ENCODE measurements at regions not wholly inside any gene's neighbourhood (a gene's known extent, or its start where the extent isn't known, plus 50 kb on each side); places are given as distances from the start of the nearest gene placed in this dataset.

DNA sequence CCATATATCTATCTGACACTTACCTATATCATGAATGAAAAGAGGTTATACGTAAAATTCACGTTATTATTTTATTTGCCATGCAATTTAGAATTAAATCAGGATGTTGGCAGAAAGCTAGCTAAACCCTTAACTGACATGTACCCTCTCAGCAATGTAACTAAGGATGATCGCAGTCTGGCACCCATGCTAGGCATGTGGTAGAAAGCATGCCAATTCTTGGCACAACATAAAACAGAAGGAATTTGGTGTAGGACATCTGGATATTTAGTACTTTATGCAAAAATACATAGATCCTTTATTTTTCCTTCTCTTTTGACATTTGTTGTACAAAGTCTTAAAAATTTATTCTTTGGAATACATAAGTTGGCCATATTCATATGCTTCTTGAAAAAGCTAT is 436.8 kb upstream of the FAT1 start:
- intact Hi-C loops (cut with micrococcal nuclease; ENCODE audit: unreplicated experiment) (no loop called here), in situ Hi-C loops (cut with HindIII; ENCODE audit: extremely low pct_ligation_motif_present, low pct_unique_long_range_greater_than_20kb) (no loop called here)
- Histone ChIP-seq H2AFZ (ENCODE audit: low read length) (no peak overlapping the region), H3K79me2 (ENCODE audit: insufficient read depth, low read length) (no peaks in the 10 kb centered on the region), H3K27me3 (ENCODE audit: control insufficient read depth in 1 of 2, insufficient read depth in 2 of 2, low read length in 2 of 2) (no peaks in the 10 kb centered on the region), H3K4me2 (ENCODE audit: low read depth, low read length) (no peak overlapping the region), H3K36me3 (replicated peaks in 1 of 2; ENCODE audit: control insufficient read depth in 1 of 2, insufficient read depth in 2 of 2, low read length in 2 of 2) (no peaks in the 10 kb centered on the region), H3K4me3 (replicated peaks in 1 of 3; ENCODE audit: insufficient read depth in 1 of 3, low read depth in 2 of 3, low read length in 3 of 3) (no peak overlapping the region), H3K27ac (ENCODE audit: extremely low read length, insufficient read depth, low read length) (no peak overlapping the region), H3K9ac (ENCODE audit: insufficient read depth, low read depth, low read length) (no peak overlapping the region), H4K20me1 (ENCODE audit: insufficient read depth, low read length) (no peaks in the 10 kb centered on the region), H3K4me1 (ENCODE audit: insufficient read depth, low read length) (no peaks in the 10 kb centered on the region), H3K9me3 (ENCODE audit: low read length) (no peaks in the 10 kb centered on the region)
- 12% methylated on average over 3 of the region's 3 CpGs for WGBS (ENCODE audit: low lambda C conversion rate)
- CTCF ChIA-PET (ENCODE audit: low intra/inter-chr PET ratio, low total read pairs): no interaction called here
- BruUV-seq (replicated peaks): no TSS peak
- no peak for ATAC-seq
- no peak for FAIRE-seq
- DNase-seq (ENCODE audit: low spot score): no peak
- POLR2A ChIA-PET: no interaction called here
- TF ChIP-seq ISX (CRISPR knock-in tag; conservative IDR thresholded peaks at IDR 0.05) (no peak), JDP2 (CRISPR knock-in tag; IDR thresholded peaks at IDR 0.05; ENCODE audit: borderline replicate concordance) (no peak), TAF15 (IDR thresholded peaks at IDR 0.05; ENCODE audit: low read depth, low read length, poor library complexity, severe bottlenecking) (no peak), EEA1 (CRISPR knock-in tag; IDR thresholded peaks at IDR 0.05; ENCODE audit: borderline replicate concordance) (no peak), ZNF557 (CRISPR knock-in tag; IDR thresholded peaks at IDR 0.05) (no peak), MAF1 (CRISPR knock-in tag; IDR thresholded peaks at IDR 0.05; ENCODE audit: borderline replicate concordance) (no peak), ZNF569 (CRISPR knock-in tag; IDR thresholded peaks at IDR 0.05; ENCODE audit: borderline replicate concordance) (no peak), FOXA1 (IDR thresholded peaks at IDR 0.05) (no peak), FOXA1 (CRISPR knock-in tag; IDR thresholded peaks at IDR 0.05) (no peak), NBN (conservative IDR thresholded peaks at IDR 0.05) (no peak), ZNF816 (CRISPR knock-in tag; IDR thresholded peaks at IDR 0.05; ENCODE audit: borderline replicate concordance) (no peak), ZNF160 (CRISPR knock-in tag; IDR thresholded peaks at IDR 0.05) (no peak)
- TF ChIP-seq, protein P1, sequence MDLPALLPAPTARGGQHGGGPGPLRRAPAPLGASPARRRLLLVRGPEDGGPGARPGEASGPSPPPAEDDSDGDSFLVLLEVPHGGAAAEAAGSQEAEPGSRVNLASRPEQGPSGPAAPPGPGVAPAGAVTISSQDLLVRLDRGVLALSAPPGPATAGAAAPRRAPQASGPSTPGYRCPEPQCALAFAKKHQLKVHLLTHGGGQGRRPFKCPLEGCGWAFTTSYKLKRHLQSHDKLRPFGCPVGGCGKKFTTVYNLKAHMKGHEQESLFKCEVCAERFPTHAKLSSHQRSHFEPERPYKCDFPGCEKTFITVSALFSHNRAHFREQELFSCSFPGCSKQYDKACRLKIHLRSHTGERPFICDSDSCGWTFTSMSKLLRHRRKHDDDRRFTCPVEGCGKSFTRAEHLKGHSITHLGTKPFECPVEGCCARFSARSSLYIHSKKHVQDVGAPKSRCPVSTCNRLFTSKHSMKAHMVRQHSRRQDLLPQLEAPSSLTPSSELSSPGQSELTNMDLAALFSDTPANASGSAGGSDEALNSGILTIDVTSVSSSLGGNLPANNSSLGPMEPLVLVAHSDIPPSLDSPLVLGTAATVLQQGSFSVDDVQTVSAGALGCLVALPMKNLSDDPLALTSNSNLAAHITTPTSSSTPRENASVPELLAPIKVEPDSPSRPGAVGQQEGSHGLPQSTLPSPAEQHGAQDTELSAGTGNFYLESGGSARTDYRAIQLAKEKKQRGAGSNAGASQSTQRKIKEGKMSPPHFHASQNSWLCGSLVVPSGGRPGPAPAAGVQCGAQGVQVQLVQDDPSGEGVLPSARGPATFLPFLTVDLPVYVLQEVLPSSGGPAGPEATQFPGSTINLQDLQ (CRISPR knock-in tag; IDR thresholded peaks at IDR 0.05): no peak
- TF ChIP-seq, protein P2, sequence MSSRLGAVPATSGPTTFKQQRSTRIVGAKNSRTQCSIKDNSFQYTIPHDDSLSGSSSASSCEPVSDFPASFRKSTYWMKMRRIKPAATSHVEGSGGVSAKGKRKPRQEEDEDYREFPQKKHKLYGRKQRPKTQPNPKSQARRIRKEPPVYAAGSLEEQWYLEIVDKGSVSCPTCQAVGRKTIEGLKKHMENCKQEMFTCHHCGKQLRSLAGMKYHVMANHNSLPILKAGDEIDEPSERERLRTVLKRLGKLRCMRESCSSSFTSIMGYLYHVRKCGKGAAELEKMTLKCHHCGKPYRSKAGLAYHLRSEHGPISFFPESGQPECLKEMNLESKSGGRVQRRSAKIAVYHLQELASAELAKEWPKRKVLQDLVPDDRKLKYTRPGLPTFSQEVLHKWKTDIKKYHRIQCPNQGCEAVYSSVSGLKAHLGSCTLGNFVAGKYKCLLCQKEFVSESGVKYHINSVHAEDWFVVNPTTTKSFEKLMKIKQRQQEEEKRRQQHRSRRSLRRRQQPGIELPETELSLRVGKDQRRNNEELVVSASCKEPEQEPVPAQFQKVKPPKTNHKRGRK (CRISPR knock-in tag; IDR thresholded peaks at IDR 0.05): no peak
- TF ChIP-seq, protein P3, sequence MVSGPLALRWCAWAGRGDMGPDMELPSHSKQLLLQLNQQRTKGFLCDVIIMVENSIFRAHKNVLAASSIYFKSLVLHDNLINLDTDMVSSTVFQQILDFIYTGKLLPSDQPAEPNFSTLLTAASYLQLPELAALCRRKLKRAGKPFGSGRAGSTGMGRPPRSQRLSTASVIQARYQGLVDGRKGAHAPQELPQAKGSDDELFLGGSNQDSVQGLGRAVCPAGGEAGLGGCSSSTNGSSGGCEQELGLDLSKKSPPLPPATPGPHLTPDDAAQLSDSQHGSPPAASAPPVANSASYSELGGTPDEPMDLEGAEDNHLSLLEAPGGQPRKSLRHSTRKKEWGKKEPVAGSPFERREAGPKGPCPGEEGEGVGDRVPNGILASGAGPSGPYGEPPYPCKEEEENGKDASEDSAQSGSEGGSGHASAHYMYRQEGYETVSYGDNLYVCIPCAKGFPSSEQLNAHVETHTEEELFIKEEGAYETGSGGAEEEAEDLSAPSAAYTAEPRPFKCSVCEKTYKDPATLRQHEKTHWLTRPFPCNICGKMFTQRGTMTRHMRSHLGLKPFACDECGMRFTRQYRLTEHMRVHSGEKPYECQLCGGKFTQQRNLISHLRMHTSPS (CRISPR knock-in tag; IDR thresholded peaks at IDR 0.05; ENCODE audit: low read depth): no peak
- TF ChIP-seq, protein P4, sequence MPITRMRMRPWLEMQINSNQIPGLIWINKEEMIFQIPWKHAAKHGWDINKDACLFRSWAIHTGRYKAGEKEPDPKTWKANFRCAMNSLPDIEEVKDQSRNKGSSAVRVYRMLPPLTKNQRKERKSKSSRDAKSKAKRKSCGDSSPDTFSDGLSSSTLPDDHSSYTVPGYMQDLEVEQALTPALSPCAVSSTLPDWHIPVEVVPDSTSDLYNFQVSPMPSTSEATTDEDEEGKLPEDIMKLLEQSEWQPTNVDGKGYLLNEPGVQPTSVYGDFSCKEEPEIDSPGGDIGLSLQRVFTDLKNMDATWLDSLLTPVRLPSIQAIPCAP (CRISPR knock-in tag; IDR thresholded peaks at IDR 0.05; ENCODE audit: low read depth): no peak
- TF ChIP-seq, protein P5, sequence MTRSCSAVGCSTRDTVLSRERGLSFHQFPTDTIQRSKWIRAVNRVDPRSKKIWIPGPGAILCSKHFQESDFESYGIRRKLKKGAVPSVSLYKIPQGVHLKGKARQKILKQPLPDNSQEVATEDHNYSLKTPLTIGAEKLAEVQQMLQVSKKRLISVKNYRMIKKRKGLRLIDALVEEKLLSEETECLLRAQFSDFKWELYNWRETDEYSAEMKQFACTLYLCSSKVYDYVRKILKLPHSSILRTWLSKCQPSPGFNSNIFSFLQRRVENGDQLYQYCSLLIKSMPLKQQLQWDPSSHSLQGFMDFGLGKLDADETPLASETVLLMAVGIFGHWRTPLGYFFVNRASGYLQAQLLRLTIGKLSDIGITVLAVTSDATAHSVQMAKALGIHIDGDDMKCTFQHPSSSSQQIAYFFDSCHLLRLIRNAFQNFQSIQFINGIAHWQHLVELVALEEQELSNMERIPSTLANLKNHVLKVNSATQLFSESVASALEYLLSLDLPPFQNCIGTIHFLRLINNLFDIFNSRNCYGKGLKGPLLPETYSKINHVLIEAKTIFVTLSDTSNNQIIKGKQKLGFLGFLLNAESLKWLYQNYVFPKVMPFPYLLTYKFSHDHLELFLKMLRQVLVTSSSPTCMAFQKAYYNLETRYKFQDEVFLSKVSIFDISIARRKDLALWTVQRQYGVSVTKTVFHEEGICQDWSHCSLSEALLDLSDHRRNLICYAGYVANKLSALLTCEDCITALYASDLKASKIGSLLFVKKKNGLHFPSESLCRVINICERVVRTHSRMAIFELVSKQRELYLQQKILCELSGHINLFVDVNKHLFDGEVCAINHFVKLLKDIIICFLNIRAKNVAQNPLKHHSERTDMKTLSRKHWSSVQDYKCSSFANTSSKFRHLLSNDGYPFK (CRISPR knock-in tag; IDR thresholded peaks at IDR 0.05; ENCODE audit: borderline replicate concordance): no peak
